Keratinocyte (primary cell): ENCODE measurements at regions not wholly inside any gene's neighbourhood (a gene's known extent, or its start where the extent isn't known, plus 50 kb on each side); places are given as distances from the start of the nearest gene placed in this dataset.

Experiments
- DNase-seq: peaks from one replicate; pipeline ENCODE4 v3.0.0-alpha.2; 2011; ENCODE audit warnings: low read depth, missing footprints, low spot score
- FAIRE-seq: peaks from 2 replicates; lab custom pipeline; 2011; peaks lifted over from hg19 to GRCh38; lab: Jason Lieb, UNC
- H2AFZ ChIP-seq: 2 replicates; pipeline ENCODE4 v1.6.0; 2012; ENCODE audit warnings: low read length, control low read depth, inconsistent platforms; ENCODE audit not compliant: control insufficient read depth
- H3K27ac ChIP-seq: 2 replicates; pipeline ENCODE4 v1.5.1; 2011; ENCODE audit warnings: low read length; ENCODE audit not compliant: control insufficient read depth, insufficient read depth
- H3K27me3 ChIP-seq: 3 replicates; pipeline ENCODE4 v1.6.0; 2011; ENCODE audit warnings: low read length; ENCODE audit not compliant: control insufficient read depth, insufficient read depth; ENCODE audit errors: extremely low read depth
- H3K36me3 ChIP-seq, 2 experiments: 2 replicates in 1 of 2; 3 replicates in 1 of 2; pipeline ENCODE4 v1.5.1; 2011; ENCODE audit warnings: low read length in 2 of 2, mild to moderate bottlenecking in 1 of 2; ENCODE audit not compliant: control insufficient read depth in 2 of 2, insufficient read depth in 2 of 2; ENCODE audit errors: extremely low read depth in 1 of 2
- H3K4me1 ChIP-seq: 3 replicates; pipeline ENCODE4 v1.5.1; 2011; ENCODE audit warnings: low read length; ENCODE audit not compliant: control insufficient read depth, insufficient read depth; ENCODE audit errors: extremely low read depth
- H3K4me2 ChIP-seq: 3 replicates; pipeline ENCODE4 v1.6.0; 2011; ENCODE audit warnings: low read depth, low read length; ENCODE audit not compliant: control insufficient read depth, insufficient read depth; ENCODE audit errors: extremely low read depth
- H3K4me3 ChIP-seq, 3 experiments: fragments of 200-600 bp in 1 of 3; sonication (generic) in 1 of 3; 2 replicates in 2 of 3; 3 replicates in 1 of 3; pipeline ENCODE4 v1.5.1; 2011 to 2016; ENCODE audit warnings: low read length in 3 of 3, mild to moderate bottlenecking in 3 of 3, control low read depth in 2 of 3, inconsistent platforms in 1 of 3, low read depth in 1 of 3, mixed read lengths in 1 of 3, mixed run types in 1 of 3, moderate library complexity in 1 of 3; ENCODE audit not compliant: control insufficient read depth in 2 of 3, insufficient read depth in 2 of 3; ENCODE audit errors: extremely low read depth in 1 of 3
- H3K79me2 ChIP-seq: 2 replicates; pipeline ENCODE4 v1.6.0; 2012; ENCODE audit warnings: low read length; ENCODE audit not compliant: control insufficient read depth, insufficient read depth
- H3K9ac ChIP-seq: 3 replicates; pipeline ENCODE4 v1.6.0; 2011; ENCODE audit warnings: low read length; ENCODE audit not compliant: control insufficient read depth, insufficient read depth; ENCODE audit errors: extremely low read depth
- H3K9me1 ChIP-seq: 3 replicates; pipeline ENCODE4 v1.6.0; 2011; ENCODE audit warnings: low read length; ENCODE audit not compliant: control insufficient read depth, insufficient read depth; ENCODE audit errors: extremely low read depth
- H3K9me3 ChIP-seq: 2 replicates; pipeline ENCODE4 v1.5.1; 2012; ENCODE audit warnings: low read depth, low read length; ENCODE audit not compliant: control insufficient read depth
- H4K20me1 ChIP-seq: 3 replicates; pipeline ENCODE4 v1.6.0; 2011; ENCODE audit warnings: low read length; ENCODE audit not compliant: control insufficient read depth, insufficient read depth; ENCODE audit errors: extremely low read depth
- CTCF ChIP-seq, 3 experiments: IDR thresholded peaks in 1 of 3; conservative IDR thresholded peaks in 1 of 3; optimal IDR thresholded peaks in 1 of 3; 2 replicates in 2 of 3; 3 replicates in 1 of 3; pipeline versions ENCODE3 to v1.5.1; 2011; ENCODE audit warnings: low read length in 3 of 3, mild to moderate bottlenecking in 3 of 3, moderate library complexity in 2 of 3, control low read depth in 1 of 3, inconsistent platforms in 1 of 3; ENCODE audit not compliant: insufficient read depth in 2 of 3; ENCODE audit errors: extremely low read depth in 1 of 3
- EZH2 ChIP-seq: IDR thresholded peaks from one replicate; pipeline ENCODE4 v1.6.1; 2012; ENCODE audit warnings: inconsistent platforms, mild to moderate bottlenecking, low read length, moderate library complexity
- dilution Hi-C: fragments of 300-500 bp; cut with MboI; formaldehyde crosslinking; loops from one replicate; pipeline ENCODE4 v1.7.0; 2020; ENCODE audit warnings: low sequenced_read_pairs; ENCODE audit not compliant: extremely low pct_ligation_motif_present

DNA sequence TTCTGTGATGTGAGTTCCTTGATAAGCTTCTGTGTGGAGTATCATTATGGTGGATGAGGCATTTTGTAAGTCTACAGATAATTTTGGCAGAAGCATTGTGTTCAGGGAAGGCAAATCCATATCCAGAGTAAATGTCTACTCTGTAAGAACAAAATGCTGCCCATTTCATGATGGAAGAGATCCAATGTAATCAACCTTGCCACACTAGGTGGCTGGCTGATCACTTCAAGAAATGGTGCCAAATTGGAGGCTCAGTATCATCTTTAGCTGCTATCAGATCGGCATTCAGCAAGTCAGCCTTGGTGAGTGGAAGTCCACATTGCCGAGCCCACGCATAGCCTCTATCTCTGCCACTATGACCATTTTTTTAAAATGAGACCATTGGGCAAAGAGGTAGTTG lies 565.8 kb upstream of the USP24 start:
- dilution Hi-C loops = no loop called here
- FAIRE-seq = no peak

DNA sequence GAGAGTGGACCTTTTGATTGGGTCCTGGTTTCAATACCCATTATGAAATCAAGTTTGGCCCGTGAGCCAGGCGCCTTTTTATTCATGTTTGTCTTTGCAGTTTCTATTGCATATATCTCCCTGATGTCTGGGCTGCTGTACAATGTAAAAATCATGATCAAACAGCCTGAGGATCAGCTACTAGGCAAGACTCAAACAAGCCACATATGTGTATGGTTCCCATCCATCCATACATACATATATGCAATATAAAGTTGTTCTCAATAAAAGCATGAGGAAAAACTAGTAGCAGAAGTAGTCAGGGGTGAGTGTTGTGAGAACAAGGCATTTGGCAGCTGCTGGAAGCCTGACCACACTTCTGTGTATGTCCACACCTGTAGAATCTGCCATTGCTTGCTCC lies 562.4 kb upstream of the USP24 start:
- no peak overlapping the region for H2AFZ ChIP-seq
- no peaks in the 10 kb centered on the region for H3K27me3 ChIP-seq
- H3K27ac ChIP-seq = no peak overlapping the region
- H3K9me1 ChIP-seq = no peaks in the 10 kb centered on the region
- no peak overlapping the region for H3K9ac ChIP-seq
- DNase-seq (no peak), FAIRE-seq (no peak)
- dilution Hi-C loops = no loop called here
- H3K9me3 ChIP-seq = no peaks in the 10 kb centered on the region
- no peaks in the 10 kb centered on the region for H3K36me3 ChIP-seq
- TF ChIP-seq CTCF (optimal IDR thresholded peaks at IDR 0.05 in 1 of 3, IDR thresholded peaks at IDR 0.05 in 1 of 3, conservative IDR thresholded peaks at IDR 0.05 in 1 of 3; ENCODE audit: extremely low read depth in 1 of 3, insufficient read depth in 2 of 3, low read length in 3 of 3) (no peak), EZH2 (no peak)
- H3K79me2 ChIP-seq = no peaks in the 10 kb centered on the region
- no peak overlapping the region for H3K4me2 ChIP-seq
- H3K4me3 ChIP-seq = no peak overlapping the region
- no peaks in the 10 kb centered on the region for H4K20me1 ChIP-seq
- no peaks in the 10 kb centered on the region for H3K4me1 ChIP-seq

More for the DNA sequence above, 565.8 kb upstream of the USP24 start:
- Histone ChIP-seq H3K4me2 (no peak overlapping the region), H3K9ac (no peak overlapping the region), H2AFZ (no peak overlapping the region), H3K36me3 (no peaks in the 10 kb centered on the region), H3K9me1 (no peaks in the 10 kb centered on the region), H3K27ac (no peak overlapping the region), H3K9me3 (no peaks in the 10 kb centered on the region), H3K4me3 (no peak overlapping the region), H3K79me2 (no peaks in the 10 kb centered on the region), H3K27me3 (no peaks in the 10 kb centered on the region), H4K20me1 (no peaks in the 10 kb centered on the region), H3K4me1 (no peaks in the 10 kb centered on the region)
- DNase-seq = no peak
- TF ChIP-seq CTCF (optimal IDR thresholded peaks at IDR 0.05 in 1 of 3, IDR thresholded peaks at IDR 0.05 in 1 of 3, conservative IDR thresholded peaks at IDR 0.05 in 1 of 3; ENCODE audit: extremely low read depth in 1 of 3, insufficient read depth in 2 of 3, low read length in 3 of 3) (no peak), EZH2 (no peak)
